Heart left ventricle (tissue), 16 donors: ENCODE measurements at regions not wholly inside any gene's neighbourhood (a gene's known extent, or its start where the extent isn't known, plus 50 kb on each side); places are given as distances from the start of the nearest gene placed in this dataset.
A peak's percentile ranks its signal among the peaks of the same experiment; 100 is the strongest.

Source experiments
- ATAC-seq, 4 donors: fragments of 200-7000 bp; cut with Tn5 transposase; one replicate each; pipeline ENCODE4 v1.9.1; 2020 to 2022; ENCODE audit warnings: moderate library complexity in 4 of 4, mild to moderate bottlenecking in 3 of 4, moderate number of reproducible peaks in 1 of 4
- DNase-seq, 5 donors: peaks; one replicate each; pipeline ENCODE4 v3.0.0-alpha.2; 2020
- H3K27ac ChIP-seq, 12 donors: fragments of 200-600 bp; sonication (generic) in 4 of 12; one replicate each; pipeline versions ENCODE4 v1.5.0 to v1.8.0; 2016 to 2022; ENCODE audit warnings: mild to moderate bottlenecking in 2 of 12
- H3K27me3 ChIP-seq, 9 donors: fragments of 200-600 bp; sonication (generic) in 2 of 9; one replicate each; pipeline versions ENCODE4 v1.5.1 to v1.8.0; 2016 to 2022; ENCODE audit warnings: mild to moderate bottlenecking in 3 of 9
- H3K36me3 ChIP-seq, 9 donors: fragments of 200-600 bp; sonication (generic) in 2 of 9; one replicate each; pipeline versions ENCODE4 v1.5.0 to v1.8.0; 2018 to 2022; ENCODE audit warnings: mild to moderate bottlenecking in 2 of 9
- H3K4me1 ChIP-seq, 12 donors: fragments of 200-600 bp; sonication (generic) in 4 of 12; one replicate each; pipeline versions ENCODE4 v1.5.0 to v1.8.0; 2016 to 2022; ENCODE audit warnings: mild to moderate bottlenecking in 3 of 12
- H3K4me3 ChIP-seq, 12 donors: fragments of 200-600 bp; sonication (generic) in 4 of 12; one replicate each; pipeline versions ENCODE4 v1.5.0 to v1.8.0; 2017 to 2022; ENCODE audit warnings: mild to moderate bottlenecking in 9 of 12, moderate library complexity in 4 of 12
- H3K9me3 ChIP-seq, 12 donors: fragments of 200-600 bp; sonication (generic) in 4 of 12; one replicate each; pipeline versions ENCODE4 v1.5.0 to v1.8.0; 2016 to 2022; ENCODE audit warnings: mild to moderate bottlenecking in 1 of 12
- CTCF ChIP-seq, 12 donors: fragments of 200-600 bp; sonication (generic) in 4 of 12; IDR thresholded peaks; one replicate each; pipeline versions ENCODE4 v1.5.0 to v1.8.0; 2018 to 2022; ENCODE audit warnings: antibody characterized with exemption in 12 of 12, mild to moderate bottlenecking in 5 of 12
- POLR2A ChIP-seq, 2 donors: fragments of 450-650 bp; IDR thresholded peaks; one replicate each; pipeline ENCODE4 v1.6.1; 2017; ENCODE audit warnings: antibody characterized with exemption in 2 of 2, mild to moderate bottlenecking in 2 of 2, moderate library complexity in 2 of 2
- WGBS, 4 donors: extraction: QIAGEN DNeasy Blood & Tissue Kit in 2 of 4; methylation state at CpG; one replicate each; pipeline versions ENCODE4 v1.1.5 to v1.1.7; 2013 to 2018; 5-methylcytosine and 5-hydroxymethylcytosine counted together
- intact Hi-C, 10 donors: fragments of 100-400 bp; cut with DNase I; formaldehyde crosslinking; loops; one replicate each; pipeline versions ENCODE4 v1.11.1 to v1.14.2; 2022
- donor health status: ischemic (EF 13 %, LVEDD 7.1; RV severe dilation, severe dysfunction).
- donor health status: healthy with polysubstance abuse.
- donor health status: DM: no; HTN: yes; CAD: no.
- donor health status: DM: no; HTN: no; CAD: no.
- donor health status: ischemic (EF 25% LVEDD 6.9; RV normal size, moderate dysfunction).
- donor health status: ischemic (EF 25% LVEDD 5.7; RV mildly dilated, moderate dysfunction).
- donor health status: healthy.
- donor health status: DM: yes; HTN: yes; CAD: no.
- donor health status: ischemic (EF 35%, LVEDD 5.7; RV mildly dilated, moderate dysfunction).
- donor health status: nonischemic (EF 11% LVEDD 7.7; RV severe dilation, severe dysfunction).
- donor health status: DM: yes; HTN: yes; CAD: no.
- donor health status: PGD.
- donor health status: ischemic (EF 29% LVEDD 5.4; RV normal size, mild dysfunction).
- donor health status: nonischemic (EF 23%, LVEDD 6.1; RV moderate dilation, normal function).

- Histone ChIP-seq H3K4me1 (peaks cover 0 to 3% (median 0%) of the 10 kb centered on the region in 12 donors), H3K9me3 (no peaks in the 10 kb centered on the region), H3K27me3 (peaks cover 0 to 16% (median 0%) of the 10 kb centered on the region in 9 donors), H3K4me3 (no peak overlapping the region), H3K27ac (no peak overlapping the region), H3K36me3 (no peaks in the 10 kb centered on the region)
- 32 to 40% (median 35%) methylated on average over 7 of the region's 7 CpGs for WGBS, 4 donors
- DNase-seq (peak; percentile 73 to 85 (median 77)), ATAC-seq (peak; percentile 86 to 99 (median 96))
- intact Hi-C loops, result loop anchor here (1.0 to 10.0 kb wide), 8 partner anchors 42 to 185 kb away; partner anchors contain the start of gene RAG1 (in 4 of the 10)
- TF ChIP-seq POLR2A (IDR thresholded peaks at IDR 0.05), result no peak
- peak; percentile 88 to 99 (median 96) for TF ChIP-seq CTCF (IDR thresholded peaks at IDR 0.05)
Measured at GRCh38 chr11:36746886-36747710, 149.1 kb upstream of the RAG2 start.

- ATAC-seq (peak in 3 of 4 donors; percentile 48 to 62 (median 56)), DNase-seq (peak; percentile 50 to 83 (median 56))
- intact Hi-C loops, result loop anchor here in 9 of 10 donors (2.0 to 10.0 kb wide), 5 partner anchors 42 to 182 kb away; partner anchors contain the start of gene RAG1 (in 4 of the 9)
- no peak overlapping the region for H3K4me3 ChIP-seq
- 27 to 30% (median 29%) methylated on average over 11 of the region's 11 CpGs for WGBS, 4 donors
- H3K9me3 ChIP-seq, result no peaks in the 10 kb centered on the region
- H3K4me1 ChIP-seq, result peaks cover 0 to 3% (median 0%) of the 10 kb centered on the region in 12 donors
- TF ChIP-seq POLR2A (IDR thresholded peaks at IDR 0.05) (no peak), CTCF (IDR thresholded peaks at IDR 0.05) (peak; percentile 40 to 84 (median 64))
- peaks cover 0 to 25% (median 0%) of the 10 kb centered on the region in 9 donors for H3K27me3 ChIP-seq
- no peaks in the 10 kb centered on the region for H3K36me3 ChIP-seq
- H3K27ac ChIP-seq, result no peak overlapping the region
Measured at GRCh38 chr11:36744375-36745168, 146.5 kb upstream of the RAG2 start.

- TF ChIP-seq POLR2A (IDR thresholded peaks at IDR 0.05) (no peak), CTCF (IDR thresholded peaks at IDR 0.05) (no peak)
- H3K9me3 ChIP-seq, result no peaks in the 10 kb centered on the region
- ATAC-seq (no peak), DNase-seq (no peak)
- intact Hi-C loops, result loop anchor here in 2 of 10 donors (10.0 kb wide), 1 partner anchor 178 kb away; the partner anchor contains the start of gene RAG1 (in 2 of the 2)
- WGBS, 4 donors, result 90 to 96% (median 94%) methylated on average over 2 of the region's 2 CpGs
- H3K36me3 ChIP-seq, result no peaks in the 10 kb centered on the region
- peaks cover 0 to 21% (median 0%) of the 10 kb centered on the region in 9 donors for H3K27me3 ChIP-seq
- H3K4me1 ChIP-seq, result peaks cover 0 to 3% (median 0%) of the 10 kb centered on the region in 12 donors
- no peak overlapping the region for H3K27ac ChIP-seq
- no peak overlapping the region for H3K4me3 ChIP-seq
Measured at GRCh38 chr11:36743039-36743438, 145.0 kb upstream of the RAG2 start.
